ENCODE measurements at regions not wholly inside any gene's neighbourhood (a gene's known extent, or its start where the extent isn't known, plus 50 kb on each side); places are given as distances from the start of the nearest gene placed in this dataset.
"Not testable (repeated sequence)": the region's sequence is repeated elsewhere in the genome, so short reads cannot be mapped to it uniquely, and the experiment has no call there.

GRCh38 chr18:1658908-1659566 lies 754.4 kb downstream of the ADCYAP1 start:
- DNase-seq (ENCODE audit: low read depth) = no peak

DNA sequence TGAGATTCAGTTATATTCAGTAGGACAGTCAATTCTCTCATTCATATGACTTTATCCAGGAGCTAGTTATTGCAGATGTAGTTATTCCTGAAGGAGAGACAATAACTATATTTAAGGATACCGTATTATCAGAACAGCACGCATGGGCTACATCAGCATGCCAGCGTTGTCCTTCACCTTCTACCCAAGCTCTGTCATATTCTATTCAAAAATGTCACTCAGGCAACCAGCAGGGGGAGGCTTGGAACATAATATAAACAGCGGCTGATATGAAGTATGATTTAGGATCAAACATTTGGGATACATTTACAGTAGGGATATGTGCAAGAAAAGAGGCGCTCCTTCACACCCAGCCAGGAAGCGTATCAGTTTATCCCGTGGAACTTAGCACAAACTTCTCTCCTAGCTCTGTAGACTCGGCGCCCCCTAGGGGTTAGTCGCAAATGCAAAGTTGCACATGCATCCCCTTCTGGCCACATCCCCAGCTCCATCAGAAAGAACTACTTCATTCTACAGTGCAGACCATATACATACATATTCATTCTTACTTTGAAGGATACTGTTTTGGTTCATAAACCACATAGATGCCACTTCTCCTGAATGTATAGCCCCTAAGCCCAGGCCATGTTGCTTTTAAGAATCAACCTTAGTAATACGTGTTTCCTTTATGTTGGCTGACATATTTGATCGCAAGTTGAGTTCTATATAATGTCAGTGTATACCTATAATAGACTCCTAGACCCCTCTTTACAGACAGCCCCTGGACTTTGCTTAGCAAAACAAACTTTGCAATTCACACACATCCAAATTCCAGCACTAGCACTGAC lies 759.4 kb downstream of the ADCYAP1 start:
- DNase-seq (ENCODE audit: low read depth) = no peak

DNA sequence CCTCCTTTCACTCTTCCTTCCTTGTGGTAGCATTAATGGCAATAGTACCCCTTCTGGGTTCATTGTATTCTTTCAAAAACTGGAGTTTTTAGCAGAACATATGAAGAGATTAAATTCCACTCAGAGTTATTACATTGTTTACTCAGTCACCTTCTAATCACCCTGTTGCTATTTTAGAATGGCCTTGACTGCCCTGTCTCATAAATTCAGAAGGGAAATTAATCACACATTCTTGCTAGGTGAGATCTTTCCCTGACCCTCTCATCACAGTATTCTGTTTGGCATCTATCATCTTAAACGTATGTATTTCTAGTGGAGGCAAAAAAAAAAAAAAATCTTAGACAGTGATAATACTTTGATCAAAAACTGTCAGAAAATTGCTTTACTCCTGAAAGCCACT lies 760.4 kb downstream of the ADCYAP1 start:
- DNase-seq (ENCODE audit: low read depth) = no peak

DNA sequence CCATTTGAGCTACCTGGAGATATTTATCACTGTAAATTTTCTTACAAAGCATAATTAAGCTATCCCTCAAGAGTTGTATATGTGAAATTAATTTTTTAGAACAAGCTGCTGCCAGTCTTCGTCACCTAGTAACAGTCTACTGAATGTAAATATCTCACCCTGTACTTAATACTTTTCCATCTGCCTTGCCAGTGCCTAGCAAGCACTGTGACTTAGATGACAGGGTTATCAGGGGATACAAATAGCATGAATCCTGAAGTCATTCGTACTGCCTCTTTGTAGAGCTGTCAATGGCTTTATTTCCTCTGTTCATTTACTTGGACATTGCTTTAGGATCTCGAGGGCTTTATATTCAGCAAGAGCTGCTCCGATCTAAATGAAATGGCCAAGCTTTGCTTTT lies 763.6 kb downstream of the ADCYAP1 start:
- no peak for DNase-seq (ENCODE audit: low read depth)

DNA sequence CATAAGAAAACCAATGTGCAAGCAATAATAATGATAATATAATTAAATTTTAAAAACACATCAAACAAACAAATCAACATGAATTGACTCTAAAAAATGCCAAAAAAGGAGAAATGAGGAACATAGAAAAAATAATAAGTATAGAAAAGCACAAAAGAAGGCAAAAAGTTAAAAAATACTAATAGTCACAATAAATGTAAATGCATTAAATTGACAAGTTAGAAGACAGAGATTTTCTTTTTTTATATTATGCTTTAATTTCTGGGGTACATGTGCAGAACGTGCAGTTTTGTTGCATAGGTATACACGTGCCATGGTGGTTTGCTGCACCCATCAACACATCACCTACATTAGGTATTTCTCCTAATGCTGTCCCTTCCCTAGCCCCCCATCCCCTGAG lies 767.0 kb downstream of the ADCYAP1 start:
- not testable (repeated sequence) for DNase-seq (ENCODE audit: low read depth)

DNA sequence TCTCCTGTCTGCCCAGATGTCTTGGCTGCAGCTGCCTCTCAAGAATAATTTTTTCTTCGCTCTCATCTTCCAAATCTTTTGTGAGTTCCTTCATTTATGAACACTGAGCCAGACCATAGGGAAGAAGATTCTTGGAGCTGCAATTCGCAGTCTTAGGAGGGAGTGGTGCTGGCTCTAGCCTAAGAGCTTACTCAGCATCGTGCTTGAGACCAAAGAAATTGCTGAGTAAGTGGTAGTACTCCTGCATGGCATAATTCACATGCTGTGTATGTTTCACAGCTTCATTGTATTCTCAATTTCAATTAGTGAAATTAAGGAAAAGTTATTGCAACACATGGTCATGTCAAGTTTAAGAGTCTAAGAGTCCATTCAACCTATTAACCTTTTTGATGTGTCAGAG lies 771.7 kb downstream of the ADCYAP1 start:
- no peak for DNase-seq (ENCODE audit: low read depth)

DNA sequence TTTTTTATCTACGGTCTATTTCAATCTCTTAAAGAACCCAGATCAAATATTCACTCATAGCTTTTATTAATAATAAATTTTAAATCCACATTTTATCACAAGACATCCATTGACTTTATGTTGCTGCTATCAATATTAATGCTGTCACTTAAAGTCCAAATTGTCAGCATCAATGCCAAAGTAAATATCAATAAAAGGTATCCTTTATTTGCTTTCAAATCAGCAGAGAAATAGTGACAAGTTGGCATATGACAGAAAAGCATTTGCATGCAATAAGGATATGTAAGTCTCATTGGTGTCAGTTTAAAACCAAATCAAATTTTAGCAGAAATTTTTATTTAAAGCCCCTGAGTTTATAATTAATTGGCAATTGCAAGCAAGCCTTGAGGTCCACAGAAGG lies 775.4 kb downstream of the ADCYAP1 start:
- no peak for DNase-seq (ENCODE audit: low read depth)

- DNase-seq (ENCODE audit: low read depth) = no peak
Observed at GRCh38 chr18:1691863-1692262, 787.2 kb downstream of the ADCYAP1 start.

GRCh38 chr18:1708006-1708405 lies 803.3 kb downstream of the ADCYAP1 start:
- no peak for DNase-seq (ENCODE audit: low read depth)

DNA sequence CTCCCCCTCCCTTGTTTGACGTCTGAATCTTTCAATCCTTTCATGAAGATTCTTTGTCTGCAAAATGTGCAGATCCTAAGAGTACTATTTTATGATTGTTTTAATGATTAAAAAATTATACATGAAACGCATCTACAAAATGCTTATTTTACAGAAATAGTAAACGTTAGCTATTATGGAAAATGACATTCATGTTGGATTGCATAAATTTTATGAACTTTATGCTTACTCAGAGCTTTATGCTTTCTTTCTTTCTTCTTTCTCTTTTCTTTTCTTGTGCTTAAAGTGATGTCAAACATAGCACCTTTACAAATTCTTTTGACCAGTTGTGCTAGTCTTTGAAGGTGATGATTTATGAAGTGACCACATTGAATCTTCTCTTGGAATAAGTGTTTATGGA lies 805.4 kb downstream of the ADCYAP1 start:
- DNase-seq (ENCODE audit: low read depth) = no peak

GRCh38 chr18:1732143-1732542 lies 827.5 kb downstream of the ADCYAP1 start:
- no peak for DNase-seq (ENCODE audit: low read depth)

- no peak for DNase-seq (ENCODE audit: low read depth)
Observed at GRCh38 chr18:1746131-1746530, 825.2 kb downstream of the METTL4 start.

DNA sequence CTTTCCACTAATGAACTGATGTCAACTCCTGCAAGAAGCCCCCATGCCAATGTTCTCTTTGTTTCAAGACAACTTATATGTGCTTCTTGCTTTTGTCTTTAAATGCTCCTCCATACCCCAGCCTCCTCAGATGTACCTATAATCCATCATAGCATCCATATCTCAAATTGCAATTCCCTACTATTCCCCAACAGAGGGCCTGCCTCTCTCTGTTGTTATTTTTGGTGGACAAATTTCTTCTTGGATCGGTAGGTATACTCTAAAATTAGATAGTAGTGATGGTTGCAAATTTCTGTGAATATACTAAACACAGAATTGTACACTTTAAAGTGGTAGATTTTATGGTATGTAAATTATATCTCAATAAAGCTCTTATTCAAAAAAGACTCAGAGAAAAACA lies 820.1 kb downstream of the METTL4 start:
- DNase-seq (ENCODE audit: low read depth) = no peak

DNA sequence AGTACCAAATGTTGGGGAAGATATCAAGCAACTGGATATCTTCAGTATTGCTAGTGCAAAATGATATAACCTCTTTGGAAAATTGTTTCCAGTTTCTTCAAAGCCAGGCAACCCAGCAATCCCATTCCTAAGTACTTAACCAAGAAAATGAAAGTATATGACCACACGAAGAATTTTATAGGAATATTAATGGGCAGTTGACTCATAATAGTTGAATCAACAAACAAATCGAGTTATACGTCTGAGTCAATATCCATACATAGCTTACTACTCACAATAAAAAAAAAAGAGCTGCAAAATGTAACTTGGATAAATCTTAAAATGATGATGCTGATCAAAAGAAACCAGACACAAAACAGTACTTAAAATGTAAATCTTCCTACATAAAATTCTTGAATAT lies 810.4 kb downstream of the METTL4 start:
- no peak for DNase-seq (ENCODE audit: low read depth)

DNA sequence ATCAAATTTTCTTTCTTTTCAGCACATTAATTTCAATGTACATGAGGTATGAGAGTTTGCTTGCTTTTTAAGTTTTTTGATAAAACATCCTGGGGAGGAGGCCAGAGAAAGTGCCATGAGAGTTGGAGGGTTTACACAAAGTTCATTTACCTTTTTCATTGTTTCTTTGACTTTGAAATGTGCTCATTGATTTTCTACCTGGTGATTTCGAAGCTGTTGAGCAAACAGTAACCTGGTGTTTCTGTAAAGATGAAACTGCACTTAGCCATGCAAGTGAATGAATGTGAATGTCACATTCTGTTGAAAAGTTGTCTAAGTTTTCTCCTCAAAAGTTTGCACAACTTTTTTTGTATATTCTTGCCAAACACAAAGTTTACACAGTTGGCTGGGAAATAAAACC lies 797.0 kb downstream of the METTL4 start:
- no peak for DNase-seq (ENCODE audit: low read depth)

- no peak for DNase-seq (ENCODE audit: low read depth)
Observed at GRCh38 chr18:1777843-1778242, 793.5 kb downstream of the METTL4 start.

DNA sequence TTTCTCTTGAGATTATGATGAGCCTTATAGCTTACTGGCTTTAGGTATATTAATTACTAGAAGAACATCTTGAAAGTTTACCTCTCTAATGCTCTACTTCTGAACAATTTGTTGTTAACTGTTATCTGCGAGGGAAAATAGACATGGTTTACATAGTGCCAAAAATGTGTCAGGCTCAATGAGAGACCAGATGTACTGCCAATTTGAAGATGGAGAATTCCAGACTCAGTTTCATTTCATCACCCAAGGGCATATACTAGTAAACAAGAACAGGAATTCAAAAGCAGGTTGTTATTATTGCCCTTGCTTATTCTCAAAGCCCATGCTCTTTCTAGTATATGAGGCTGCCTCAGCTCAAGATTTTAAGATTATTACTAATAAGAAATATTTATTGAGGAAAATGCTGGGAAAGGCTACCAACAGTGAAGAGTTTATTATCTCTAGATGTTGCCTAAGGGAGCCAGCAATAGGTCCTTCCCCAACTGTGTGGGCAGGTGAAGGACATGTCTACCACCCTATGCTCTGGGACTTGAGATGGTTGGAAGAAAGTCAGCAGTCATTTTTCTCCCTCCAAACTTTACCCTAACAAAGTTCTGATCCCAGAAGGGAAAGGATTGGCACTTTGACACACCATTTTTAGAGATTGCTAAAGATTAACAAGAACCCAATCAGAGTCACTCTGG lies 792.7 kb downstream of the METTL4 start:
- no peak for DNase-seq (ENCODE audit: low read depth)

DNA sequence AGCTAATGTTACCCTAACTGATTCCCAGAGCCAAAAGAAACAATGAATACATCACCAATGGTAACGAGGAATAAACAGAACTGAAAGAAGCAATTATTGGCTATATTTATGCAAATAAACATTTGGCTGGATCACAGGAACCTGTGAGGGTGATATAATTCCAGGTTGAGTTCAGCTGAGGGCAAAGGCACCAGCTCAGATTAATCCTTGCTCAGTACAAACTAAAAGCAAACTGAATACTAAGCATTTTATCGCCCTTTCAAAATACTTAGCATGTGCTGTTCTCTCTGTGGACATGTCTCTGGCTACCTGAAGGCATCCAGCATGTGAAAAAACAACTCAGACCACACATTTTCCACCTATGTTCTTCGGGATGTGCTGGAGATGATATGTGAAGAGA lies 791.7 kb downstream of the METTL4 start:
- DNase-seq (ENCODE audit: low read depth) = no peak

DNA sequence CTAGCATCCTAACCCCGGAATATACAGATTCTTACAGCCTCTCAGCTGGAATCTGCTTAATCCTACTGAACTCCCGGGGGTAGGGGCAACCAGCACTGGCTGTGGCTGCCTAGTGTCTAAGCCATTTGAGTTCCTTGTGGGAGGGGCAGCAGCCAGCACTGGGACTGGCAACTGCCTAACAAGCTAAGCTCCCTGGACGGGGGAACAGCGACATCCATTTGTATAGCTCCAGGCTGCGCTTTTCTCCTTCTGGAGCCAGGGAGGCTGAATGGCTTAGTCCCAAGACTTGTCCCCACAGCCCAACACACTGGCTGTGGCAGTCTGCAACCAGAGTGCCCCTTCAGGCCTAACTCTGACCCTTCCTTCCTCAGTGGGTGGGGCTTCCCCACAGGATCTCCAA lies 787.2 kb downstream of the METTL4 start:
- DNase-seq (ENCODE audit: low read depth) = no peak

DNA sequence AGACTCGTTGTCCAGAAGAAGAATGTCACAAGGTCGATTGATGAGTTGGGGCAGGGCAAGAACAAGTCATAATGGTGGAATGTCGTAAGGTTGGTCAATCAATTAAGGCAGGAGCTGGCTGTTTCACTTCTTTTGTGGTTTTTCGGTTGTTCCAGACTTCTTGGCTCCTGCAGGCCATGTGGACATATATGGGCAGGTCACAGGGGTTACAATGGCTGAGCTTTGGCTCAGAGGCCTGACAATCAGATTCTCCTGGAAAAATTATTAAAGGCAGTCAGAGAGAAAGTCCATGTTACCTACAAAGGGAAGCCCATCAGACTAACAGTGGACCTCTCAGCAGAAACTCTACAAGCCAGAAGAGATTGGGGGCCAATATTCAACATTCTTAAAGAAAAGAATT lies 785.3 kb downstream of the METTL4 start:
- not testable (repeated sequence) for DNase-seq (ENCODE audit: low read depth)

GRCh38 chr18:1796636-1797035 lies 774.7 kb downstream of the METTL4 start:
- DNase-seq (ENCODE audit: low read depth) = no peak

- no peak for DNase-seq (ENCODE audit: low read depth)
Observed at GRCh38 chr18:1797235-1797634, 774.1 kb downstream of the METTL4 start.
